ENCODE measurements at regions not wholly inside any gene's neighbourhood (a gene's known extent, or its start where the extent isn't known, plus 50 kb on each side); places are given as distances from the start of the nearest gene placed in this dataset.
A peak's percentile ranks its signal among the peaks of the same experiment; 100 is the strongest.

DNA sequence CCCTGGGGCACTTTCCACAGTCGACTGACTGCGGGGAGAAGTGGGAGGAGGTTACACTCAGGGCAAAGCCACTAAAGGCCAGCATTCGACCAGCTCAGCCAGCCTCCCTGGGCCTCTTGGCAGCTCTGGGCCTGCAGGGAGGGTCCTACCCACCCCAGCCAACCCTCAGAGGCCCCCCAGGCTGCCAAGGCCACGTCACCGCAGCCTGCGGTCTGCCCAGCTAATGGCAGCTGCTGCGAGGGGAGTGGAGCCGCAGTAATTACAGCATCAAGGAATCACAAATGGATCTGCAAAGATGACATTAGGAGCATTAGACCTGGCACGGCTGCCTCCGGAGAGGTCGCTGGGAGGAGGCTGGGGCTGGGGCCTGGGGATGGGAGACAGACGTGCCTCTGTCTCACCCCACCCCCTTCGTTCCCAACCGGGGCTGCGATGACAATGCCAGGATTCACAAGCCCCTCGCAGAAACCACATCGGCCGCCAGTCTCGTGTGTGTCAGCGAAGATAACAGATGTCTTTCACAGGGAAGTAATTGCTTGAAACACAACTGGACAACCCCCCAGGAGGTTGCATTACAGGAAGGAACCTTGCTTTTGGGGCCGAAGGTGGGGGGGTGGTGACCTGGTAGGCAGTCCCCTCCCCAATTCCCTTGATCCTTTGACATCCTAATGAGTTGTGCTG, 367.6 kb downstream of the BCOR start:
- Histone ChIP-seq H2AFZ (ENCODE audit: low read length, unreplicated experiment) (no peak overlapping the region), H3K36me3 (ENCODE audit: insufficient read depth, low read length) (no peaks in the 10 kb centered on the region), H3K4me1 (ENCODE audit: control insufficient read depth, insufficient read depth, low read length, unreplicated experiment) (peaks cover 17% of the 10 kb centered on the region), H3K4me3 (ENCODE audit: low read depth, low read length) (no peak overlapping the region), H3K27ac (ENCODE audit: low read depth, low read length) (no peak overlapping the region), H3K79me2 (ENCODE audit: control insufficient read depth, insufficient read depth, low read length, unreplicated experiment) (no peaks in the 10 kb centered on the region), H3K27me3 (ENCODE audit: insufficient read depth, low read length) (no peaks in the 10 kb centered on the region)

DNA sequence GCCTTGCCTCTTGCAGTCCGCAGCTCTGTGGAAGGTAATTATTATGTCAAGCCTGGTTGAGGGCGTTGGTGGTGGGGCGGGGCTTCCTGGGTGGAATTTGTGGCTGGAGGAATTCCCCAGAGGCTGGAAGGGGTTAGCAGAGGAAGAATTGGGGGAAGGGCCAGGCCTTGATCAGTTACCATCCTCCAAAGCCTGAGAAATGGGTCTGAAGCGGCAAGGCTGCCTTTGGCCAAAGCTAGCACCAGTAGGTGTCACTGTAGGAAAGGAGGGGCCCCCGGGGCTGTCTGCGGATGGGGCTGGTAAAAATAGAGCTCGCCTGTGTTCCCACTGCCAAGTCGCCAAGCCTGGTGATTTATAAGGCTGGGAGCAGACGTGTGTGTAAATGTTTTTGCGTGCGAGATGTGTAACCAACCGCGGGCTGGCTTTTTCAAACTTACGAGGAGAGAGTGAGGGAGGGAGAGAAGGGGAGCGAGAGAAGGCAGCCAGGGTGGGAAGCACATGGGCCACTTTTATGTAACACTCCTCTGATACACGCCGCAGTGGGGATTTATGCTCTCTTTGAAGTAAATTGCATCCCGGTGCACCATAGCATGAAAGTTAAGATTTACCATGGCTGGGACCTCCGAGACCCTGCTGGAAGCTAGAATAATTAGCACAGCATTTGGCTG, 367.0 kb downstream of the BCOR start:
- no peak overlapping the region for H2AFZ ChIP-seq (ENCODE audit: low read length, unreplicated experiment)
- H3K27ac ChIP-seq (ENCODE audit: low read depth, low read length), result no peak overlapping the region
- H3K79me2 ChIP-seq (ENCODE audit: control insufficient read depth, insufficient read depth, low read length, unreplicated experiment), result no peaks in the 10 kb centered on the region
- peaks cover 21% of the 10 kb centered on the region for H3K4me1 ChIP-seq (ENCODE audit: control insufficient read depth, insufficient read depth, low read length, unreplicated experiment)
- no peaks in the 10 kb centered on the region for H3K27me3 ChIP-seq (ENCODE audit: insufficient read depth, low read length)
- no peak overlapping the region for H3K4me3 ChIP-seq (ENCODE audit: low read depth, low read length)
- no peaks in the 10 kb centered on the region for H3K36me3 ChIP-seq (ENCODE audit: insufficient read depth, low read length)

DNA sequence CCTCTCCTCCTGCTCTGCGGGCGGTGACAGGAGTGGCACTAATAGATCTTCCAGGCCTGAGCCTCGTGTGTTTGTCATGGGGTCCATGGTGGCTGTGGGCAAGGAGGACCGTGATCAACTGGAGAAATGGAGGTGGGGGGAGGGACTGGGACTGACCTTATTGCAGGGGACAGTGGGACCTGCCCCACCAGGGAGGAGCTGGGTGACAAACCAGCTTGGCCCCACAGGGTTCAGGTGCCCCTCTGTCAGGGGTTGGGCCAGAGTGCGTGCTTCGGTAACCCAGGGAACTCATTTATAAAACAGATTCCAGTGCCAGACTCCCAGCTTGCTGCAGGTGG, 366.5 kb downstream of the BCOR start:
- Histone ChIP-seq H3K4me3 (ENCODE audit: low read depth, low read length) (no peak overlapping the region), H3K79me2 (ENCODE audit: control insufficient read depth, insufficient read depth, low read length, unreplicated experiment) (no peaks in the 10 kb centered on the region), H3K4me1 (ENCODE audit: control insufficient read depth, insufficient read depth, low read length, unreplicated experiment) (peaks cover 22% of the 10 kb centered on the region), H3K36me3 (ENCODE audit: insufficient read depth, low read length) (no peaks in the 10 kb centered on the region), H2AFZ (ENCODE audit: low read length, unreplicated experiment) (no peak overlapping the region), H3K27ac (ENCODE audit: low read depth, low read length) (no peak overlapping the region), H3K27me3 (ENCODE audit: insufficient read depth, low read length) (no peaks in the 10 kb centered on the region)

DNA sequence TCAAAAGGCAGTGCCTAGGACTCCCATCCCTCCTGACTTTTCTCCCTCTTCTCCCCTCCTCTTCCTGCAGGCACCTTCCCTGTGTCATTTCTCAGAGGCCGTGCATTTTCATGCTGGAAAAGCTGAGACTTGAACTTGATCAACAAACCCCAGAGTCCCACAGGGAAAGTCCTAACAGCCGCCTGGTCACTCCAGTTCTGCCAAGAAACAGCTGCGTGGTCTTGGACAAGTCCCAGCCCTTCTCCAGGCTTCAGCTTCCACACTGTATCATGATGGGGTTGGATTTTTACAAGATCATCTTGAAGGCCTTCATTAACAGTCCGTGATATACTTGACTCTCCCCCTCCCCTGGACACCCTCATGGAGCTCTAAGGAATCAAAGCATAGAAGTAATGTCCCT, 366.0 kb downstream of the BCOR start:
- Histone ChIP-seq H3K27ac (ENCODE audit: low read depth, low read length) (no peak overlapping the region), H3K4me3 (ENCODE audit: low read depth, low read length) (no peak overlapping the region), H3K79me2 (ENCODE audit: control insufficient read depth, insufficient read depth, low read length, unreplicated experiment) (no peaks in the 10 kb centered on the region), H2AFZ (ENCODE audit: low read length, unreplicated experiment) (no peak overlapping the region), H3K36me3 (ENCODE audit: insufficient read depth, low read length) (no peaks in the 10 kb centered on the region), H3K27me3 (ENCODE audit: insufficient read depth, low read length) (no peaks in the 10 kb centered on the region), H3K4me1 (ENCODE audit: control insufficient read depth, insufficient read depth, low read length, unreplicated experiment) (peaks cover 25% of the 10 kb centered on the region)

DNA sequence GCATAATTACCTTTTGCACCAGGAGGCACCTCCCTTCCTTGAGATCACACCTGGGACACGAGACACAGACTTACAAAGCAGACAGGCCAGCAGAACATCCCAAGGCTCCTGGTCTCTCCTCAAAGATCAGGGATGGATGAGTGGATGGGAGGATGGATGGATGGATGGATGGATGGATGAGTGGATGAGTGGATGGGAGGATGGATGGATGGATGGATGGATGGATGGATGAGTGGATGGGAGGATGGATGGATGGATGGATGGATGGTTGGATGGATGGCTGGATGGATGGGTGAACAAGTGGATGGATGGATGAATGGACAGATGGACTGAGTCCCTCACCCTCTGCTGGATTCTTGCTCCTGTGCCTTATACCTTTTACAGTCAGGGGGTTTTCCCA, 364.0 kb downstream of the BCOR start:
- Histone ChIP-seq H2AFZ (ENCODE audit: low read length, unreplicated experiment) (no peak overlapping the region), H3K4me1 (ENCODE audit: control insufficient read depth, insufficient read depth, low read length, unreplicated experiment) (peaks cover 23% of the 10 kb centered on the region), H3K36me3 (ENCODE audit: insufficient read depth, low read length) (no peaks in the 10 kb centered on the region), H3K79me2 (ENCODE audit: control insufficient read depth, insufficient read depth, low read length, unreplicated experiment) (no peaks in the 10 kb centered on the region), H3K27ac (ENCODE audit: low read depth, low read length) (no peak overlapping the region), H3K4me3 (ENCODE audit: low read depth, low read length) (no peak overlapping the region), H3K27me3 (ENCODE audit: insufficient read depth, low read length) (no peaks in the 10 kb centered on the region)

DNA sequence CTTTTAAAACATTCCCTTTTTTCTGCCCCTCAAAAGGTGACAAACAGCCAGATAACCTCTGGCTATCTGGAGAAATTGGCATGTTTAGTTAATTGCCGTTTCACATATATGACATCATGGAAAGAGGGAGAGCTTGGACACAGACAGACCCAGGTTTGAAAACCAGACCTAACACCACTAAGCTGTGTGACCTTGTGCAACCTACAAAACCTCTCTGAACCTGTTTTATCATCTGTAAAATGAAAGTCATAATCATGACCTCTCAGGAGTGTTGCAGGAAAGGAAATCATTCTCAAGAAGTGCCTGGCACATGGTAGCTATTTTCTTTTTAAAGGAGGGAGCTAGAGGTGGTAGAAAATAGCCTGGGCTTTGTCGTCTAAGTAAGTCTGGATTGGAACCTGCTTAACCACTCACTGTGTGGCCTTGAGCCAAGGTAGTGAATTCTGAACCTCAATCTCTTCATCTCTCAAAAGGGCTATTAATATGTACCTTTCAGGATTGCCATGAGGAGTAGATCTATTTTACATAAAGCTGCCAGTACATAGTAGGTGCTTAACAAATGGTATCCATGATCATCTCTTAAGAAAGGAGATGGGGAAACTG, 363.5 kb downstream of the BCOR start:
- H3K4me3 ChIP-seq (ENCODE audit: low read depth, low read length), result no peak overlapping the region
- H3K27me3 ChIP-seq (ENCODE audit: insufficient read depth, low read length), result no peaks in the 10 kb centered on the region
- H3K27ac ChIP-seq (ENCODE audit: low read depth, low read length), result no peak overlapping the region
- H3K79me2 ChIP-seq (ENCODE audit: control insufficient read depth, insufficient read depth, low read length, unreplicated experiment), result no peaks in the 10 kb centered on the region
- H3K4me1 ChIP-seq (ENCODE audit: control insufficient read depth, insufficient read depth, low read length, unreplicated experiment), result peaks cover 23% of the 10 kb centered on the region
- no peak overlapping the region for H2AFZ ChIP-seq (ENCODE audit: low read length, unreplicated experiment)
- H3K36me3 ChIP-seq (ENCODE audit: insufficient read depth, low read length), result no peaks in the 10 kb centered on the region

DNA sequence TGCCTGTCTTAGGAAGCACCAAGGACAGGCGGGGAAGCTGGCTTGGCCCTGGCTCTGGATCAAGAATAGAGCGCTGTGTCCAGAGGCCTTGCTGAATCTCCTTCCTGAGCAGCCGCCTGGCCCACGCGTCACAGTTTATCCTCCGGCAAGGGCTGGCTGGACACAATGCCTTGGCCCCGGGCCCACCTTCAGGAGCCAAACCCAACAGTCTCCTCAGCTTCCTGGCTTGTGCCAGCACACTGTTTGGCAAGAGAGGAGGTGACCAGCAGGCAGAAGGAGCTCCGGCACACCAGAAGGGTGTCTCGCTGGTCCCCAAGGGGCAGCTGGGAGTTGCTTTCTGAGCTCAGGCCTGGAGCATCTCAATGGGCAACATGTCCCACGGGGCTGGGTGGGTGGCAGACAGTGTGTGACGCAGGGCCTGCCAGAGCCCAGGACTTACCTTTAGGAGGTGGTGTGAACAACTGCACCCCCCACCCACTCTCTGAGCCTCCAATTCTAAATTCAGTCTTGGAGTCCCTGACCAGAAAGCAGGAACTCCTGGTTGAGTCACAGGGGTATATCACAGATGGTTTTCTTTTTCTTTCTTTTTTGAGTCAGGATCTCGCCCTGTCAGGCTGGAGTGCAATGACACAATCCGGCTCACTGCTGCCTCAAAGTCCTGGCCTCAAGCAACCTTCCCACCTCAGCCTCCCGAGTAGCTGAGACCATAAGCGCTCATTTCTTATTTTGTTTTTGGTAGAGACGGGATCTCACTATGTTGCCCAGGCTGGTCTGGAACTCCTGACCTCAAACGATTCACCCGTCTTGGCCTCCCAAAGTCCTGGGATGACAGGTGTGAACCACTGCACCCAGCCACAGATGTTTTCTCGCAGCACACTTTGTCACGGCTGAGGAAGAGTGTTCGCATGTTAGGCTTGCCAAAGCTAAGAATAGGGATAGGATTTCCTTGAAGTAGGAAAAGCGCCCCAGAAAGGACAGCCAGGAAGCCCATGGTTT, 361.2 kb downstream of the BCOR start:
- Histone ChIP-seq H3K79me2 (ENCODE audit: control insufficient read depth, insufficient read depth, low read length, unreplicated experiment) (no peaks in the 10 kb centered on the region), H3K27ac (ENCODE audit: low read depth, low read length) (peak overlapping the region; percentile 81), H3K36me3 (ENCODE audit: insufficient read depth, low read length) (no peaks in the 10 kb centered on the region), H3K27me3 (ENCODE audit: insufficient read depth, low read length) (no peaks in the 10 kb centered on the region), H3K4me1 (ENCODE audit: control insufficient read depth, insufficient read depth, low read length, unreplicated experiment) (peaks cover 17% of the 10 kb centered on the region), H3K4me3 (ENCODE audit: low read depth, low read length) (no peak overlapping the region), H2AFZ (ENCODE audit: low read length, unreplicated experiment) (no peak overlapping the region)

DNA sequence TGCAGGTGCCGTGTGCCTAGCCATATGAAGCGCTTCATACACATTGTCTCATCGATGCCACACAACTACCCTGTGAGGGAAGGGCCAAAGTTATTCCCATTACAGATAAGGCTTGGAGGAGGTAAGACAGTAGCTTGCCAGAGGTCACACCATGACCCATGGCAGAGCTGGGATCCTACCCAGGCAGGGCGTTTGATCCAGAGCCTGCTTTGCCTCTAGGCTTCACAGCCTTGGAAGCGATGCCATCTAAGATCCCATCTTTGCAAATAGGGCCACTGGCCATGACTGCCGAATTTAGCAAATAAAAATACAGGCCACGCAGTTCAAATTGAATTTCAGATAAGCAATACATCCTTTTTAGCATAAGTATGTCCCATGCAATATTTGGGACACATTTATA, 358.2 kb downstream of the BCOR start:
- Histone ChIP-seq H3K27ac (ENCODE audit: low read depth, low read length) (no peak overlapping the region), H3K4me3 (ENCODE audit: low read depth, low read length) (no peak overlapping the region), H3K79me2 (ENCODE audit: control insufficient read depth, insufficient read depth, low read length, unreplicated experiment) (no peaks in the 10 kb centered on the region), H3K4me1 (ENCODE audit: control insufficient read depth, insufficient read depth, low read length, unreplicated experiment) (peaks cover 17% of the 10 kb centered on the region), H3K27me3 (ENCODE audit: insufficient read depth, low read length) (no peaks in the 10 kb centered on the region), H2AFZ (ENCODE audit: low read length, unreplicated experiment) (no peak overlapping the region), H3K36me3 (ENCODE audit: insufficient read depth, low read length) (no peaks in the 10 kb centered on the region)

DNA sequence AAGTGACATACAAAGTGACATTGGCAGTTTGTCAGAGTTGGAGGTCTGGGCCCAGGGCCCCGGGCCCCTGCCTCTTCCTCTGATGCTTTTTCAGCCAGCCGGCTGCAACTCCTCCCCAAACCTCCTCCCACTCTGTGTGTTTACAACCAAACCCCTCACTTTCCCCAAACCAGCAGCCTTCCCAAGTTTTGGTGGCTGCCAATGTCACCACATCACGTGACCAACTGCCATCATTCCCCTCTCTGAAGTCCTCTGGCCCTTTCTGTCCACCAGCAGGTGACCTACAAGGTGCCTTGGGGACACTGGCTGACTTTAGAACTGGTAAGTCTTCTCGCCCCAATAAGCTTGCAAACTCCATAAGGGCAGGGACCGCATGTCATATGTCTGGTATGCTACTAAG, 357.7 kb downstream of the BCOR start:
- H2AFZ ChIP-seq (ENCODE audit: low read length, unreplicated experiment), result no peak overlapping the region
- H3K4me3 ChIP-seq (ENCODE audit: low read depth, low read length), result no peak overlapping the region
- no peaks in the 10 kb centered on the region for H3K27me3 ChIP-seq (ENCODE audit: insufficient read depth, low read length)
- no peaks in the 10 kb centered on the region for H3K79me2 ChIP-seq (ENCODE audit: control insufficient read depth, insufficient read depth, low read length, unreplicated experiment)
- no peaks in the 10 kb centered on the region for H3K36me3 ChIP-seq (ENCODE audit: insufficient read depth, low read length)
- peaks cover 17% of the 10 kb centered on the region for H3K4me1 ChIP-seq (ENCODE audit: control insufficient read depth, insufficient read depth, low read length, unreplicated experiment)
- no peak overlapping the region for H3K27ac ChIP-seq (ENCODE audit: low read depth, low read length)

DNA sequence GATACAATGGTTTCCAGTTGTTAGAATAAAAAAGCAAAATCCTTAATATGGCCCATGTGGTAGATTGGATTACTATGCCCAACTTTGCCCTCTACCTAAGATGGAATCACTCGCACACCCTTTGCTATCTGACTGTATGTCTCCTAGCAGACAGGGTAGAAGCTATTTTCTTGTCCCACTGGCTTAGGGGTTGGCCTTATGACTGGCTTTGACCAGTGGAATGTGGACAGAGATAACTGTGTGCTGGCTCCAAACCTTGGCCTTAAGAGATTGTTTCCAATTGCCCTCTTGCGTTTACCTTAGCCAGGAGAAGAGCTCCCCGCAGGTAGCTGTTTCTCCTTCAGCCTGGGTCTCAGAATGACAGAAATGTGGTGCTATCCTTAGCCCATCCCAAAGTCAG, 355.9 kb downstream of the BCOR start:
- no peak overlapping the region for H3K27ac ChIP-seq (ENCODE audit: low read depth, low read length)
- peaks cover under 1% of the 10 kb centered on the region for H3K4me1 ChIP-seq (ENCODE audit: control insufficient read depth, insufficient read depth, low read length, unreplicated experiment)
- no peak overlapping the region for H2AFZ ChIP-seq (ENCODE audit: low read length, unreplicated experiment)
- H3K4me3 ChIP-seq (ENCODE audit: low read depth, low read length), result no peak overlapping the region
- H3K36me3 ChIP-seq (ENCODE audit: insufficient read depth, low read length), result no peaks in the 10 kb centered on the region
- no peaks in the 10 kb centered on the region for H3K79me2 ChIP-seq (ENCODE audit: control insufficient read depth, insufficient read depth, low read length, unreplicated experiment)
- no peaks in the 10 kb centered on the region for H3K27me3 ChIP-seq (ENCODE audit: insufficient read depth, low read length)
